SK-N-MC (cell line): ENCODE measurements at regions not wholly inside any gene's neighbourhood (a gene's known extent, or its start where the extent isn't known, plus 50 kb on each side); places are given as distances from the start of the nearest gene placed in this dataset.

ENCODE experiments used
- EZH2 ChIP-seq: fragments of 200-600 bp; sonication (generic); IDR thresholded peaks from one replicate; pipeline ENCODE4 v1.6.1; 2017; ENCODE audit warnings: antibody characterized with exemption
- POLR2AphosphoS5 ChIP-seq: IDR thresholded peaks from 2 replicates; pipeline ENCODE4 v1.6.1; 2012; ENCODE audit warnings: mild to moderate bottlenecking, low read depth, low read length, borderline replicate concordance

DNA sequence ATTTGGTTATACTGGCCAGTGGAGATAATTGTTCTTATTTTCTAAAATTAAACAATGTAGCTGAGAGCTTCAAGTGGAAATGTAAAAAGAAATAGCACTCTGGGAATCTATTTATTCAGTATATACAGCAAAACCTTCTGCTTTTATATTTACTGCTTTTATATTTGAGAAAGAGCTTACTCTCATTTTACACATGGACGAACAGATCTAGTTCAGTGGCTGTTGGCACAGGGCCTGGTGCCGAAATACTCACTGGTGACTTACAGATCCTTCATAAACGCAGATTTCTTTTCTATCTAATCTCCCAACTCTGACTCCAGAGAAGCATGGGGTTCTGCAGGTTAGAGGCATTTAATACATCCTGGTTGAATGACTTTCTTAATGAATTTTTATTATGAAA, 266.2 kb downstream of the ASXL3 start:
- TF ChIP-seq POLR2AphosphoS5 (no peak), EZH2 (no peak)
